ENCODE measurements at regions not wholly inside any gene's neighbourhood (a gene's known extent, or its start where the extent isn't known, plus 50 kb on each side); places are given as distances from the start of the nearest gene placed in this dataset.

DNA sequence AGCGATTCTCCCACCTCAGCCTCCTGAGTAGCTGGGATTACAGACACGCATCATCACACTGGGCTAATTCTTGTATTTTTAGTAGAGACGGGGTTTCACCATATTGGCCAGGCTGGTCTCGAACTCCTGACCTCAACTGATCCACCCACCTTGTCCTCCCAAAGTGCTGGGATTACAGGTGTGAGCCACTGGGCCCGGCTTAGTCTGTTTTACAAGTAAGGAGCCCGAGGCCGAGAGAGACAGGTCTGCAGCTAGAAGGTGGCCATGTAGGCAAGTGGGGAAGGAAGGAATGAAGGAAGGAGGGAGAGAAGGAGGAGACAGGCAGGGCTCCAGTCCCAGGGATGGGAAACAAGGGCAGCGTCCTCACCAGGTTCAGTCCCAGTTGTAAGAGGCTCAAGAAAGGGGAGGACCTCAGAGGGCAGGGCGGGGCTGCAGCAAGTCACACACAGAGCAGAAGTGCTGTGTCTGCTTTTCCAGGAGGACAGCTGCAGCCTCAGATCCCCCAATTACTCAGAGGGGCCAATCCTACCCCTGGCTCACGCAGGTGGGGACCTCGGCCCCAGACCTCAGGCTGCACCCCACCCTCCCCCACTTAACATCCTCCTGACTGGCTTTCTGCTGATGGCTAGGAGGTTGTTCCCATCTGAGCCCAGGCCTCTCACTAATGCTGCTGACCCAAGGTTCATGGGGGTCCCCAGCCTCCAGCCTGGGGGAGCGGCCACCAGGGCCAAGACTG, 53.8 kb upstream of the PRR5 start:
- TF ChIP-seq, protein P1, sequence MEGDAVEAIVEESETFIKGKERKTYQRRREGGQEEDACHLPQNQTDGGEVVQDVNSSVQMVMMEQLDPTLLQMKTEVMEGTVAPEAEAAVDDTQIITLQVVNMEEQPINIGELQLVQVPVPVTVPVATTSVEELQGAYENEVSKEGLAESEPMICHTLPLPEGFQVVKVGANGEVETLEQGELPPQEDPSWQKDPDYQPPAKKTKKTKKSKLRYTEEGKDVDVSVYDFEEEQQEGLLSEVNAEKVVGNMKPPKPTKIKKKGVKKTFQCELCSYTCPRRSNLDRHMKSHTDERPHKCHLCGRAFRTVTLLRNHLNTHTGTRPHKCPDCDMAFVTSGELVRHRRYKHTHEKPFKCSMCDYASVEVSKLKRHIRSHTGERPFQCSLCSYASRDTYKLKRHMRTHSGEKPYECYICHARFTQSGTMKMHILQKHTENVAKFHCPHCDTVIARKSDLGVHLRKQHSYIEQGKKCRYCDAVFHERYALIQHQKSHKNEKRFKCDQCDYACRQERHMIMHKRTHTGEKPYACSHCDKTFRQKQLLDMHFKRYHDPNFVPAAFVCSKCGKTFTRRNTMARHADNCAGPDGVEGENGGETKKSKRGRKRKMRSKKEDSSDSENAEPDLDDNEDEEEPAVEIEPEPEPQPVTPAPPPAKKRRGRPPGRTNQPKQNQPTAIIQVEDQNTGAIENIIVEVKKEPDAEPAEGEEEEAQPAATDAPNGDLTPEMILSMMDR (IDR thresholded peaks at IDR 0.05; ENCODE audit: insufficient read depth, low read length) = no peak
- no peak for TF ChIP-seq POLR2AphosphoS5 (IDR thresholded peaks at IDR 0.05; ENCODE audit: low read depth)
- TF ChIP-seq, protein P2, sequence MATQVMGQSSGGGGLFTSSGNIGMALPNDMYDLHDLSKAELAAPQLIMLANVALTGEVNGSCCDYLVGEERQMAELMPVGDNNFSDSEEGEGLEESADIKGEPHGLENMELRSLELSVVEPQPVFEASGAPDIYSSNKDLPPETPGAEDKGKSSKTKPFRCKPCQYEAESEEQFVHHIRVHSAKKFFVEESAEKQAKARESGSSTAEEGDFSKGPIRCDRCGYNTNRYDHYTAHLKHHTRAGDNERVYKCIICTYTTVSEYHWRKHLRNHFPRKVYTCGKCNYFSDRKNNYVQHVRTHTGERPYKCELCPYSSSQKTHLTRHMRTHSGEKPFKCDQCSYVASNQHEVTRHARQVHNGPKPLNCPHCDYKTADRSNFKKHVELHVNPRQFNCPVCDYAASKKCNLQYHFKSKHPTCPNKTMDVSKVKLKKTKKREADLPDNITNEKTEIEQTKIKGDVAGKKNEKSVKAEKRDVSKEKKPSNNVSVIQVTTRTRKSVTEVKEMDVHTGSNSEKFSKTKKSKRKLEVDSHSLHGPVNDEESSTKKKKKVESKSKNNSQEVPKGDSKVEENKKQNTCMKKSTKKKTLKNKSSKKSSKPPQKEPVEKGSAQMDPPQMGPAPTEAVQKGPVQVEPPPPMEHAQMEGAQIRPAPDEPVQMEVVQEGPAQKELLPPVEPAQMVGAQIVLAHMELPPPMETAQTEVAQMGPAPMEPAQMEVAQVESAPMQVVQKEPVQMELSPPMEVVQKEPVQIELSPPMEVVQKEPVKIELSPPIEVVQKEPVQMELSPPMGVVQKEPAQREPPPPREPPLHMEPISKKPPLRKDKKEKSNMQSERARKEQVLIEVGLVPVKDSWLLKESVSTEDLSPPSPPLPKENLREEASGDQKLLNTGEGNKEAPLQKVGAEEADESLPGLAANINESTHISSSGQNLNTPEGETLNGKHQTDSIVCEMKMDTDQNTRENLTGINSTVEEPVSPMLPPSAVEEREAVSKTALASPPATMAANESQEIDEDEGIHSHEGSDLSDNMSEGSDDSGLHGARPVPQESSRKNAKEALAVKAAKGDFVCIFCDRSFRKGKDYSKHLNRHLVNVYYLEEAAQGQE (IDR thresholded peaks at IDR 0.05; ENCODE audit: insufficient replicate concordance, low read depth) = no peak
- no peak for TF ChIP-seq GABPA (IDR thresholded peaks at IDR 0.05; ENCODE audit: low read depth)
- TF ChIP-seq SPI1 (IDR thresholded peaks at IDR 0.05; ENCODE audit: borderline replicate concordance, low read depth) = no peak

Data from HL-60 (cell line).